ENCODE measurements at regions not wholly inside any gene's neighbourhood (a gene's known extent, or its start where the extent isn't known, plus 50 kb on each side); places are given as distances from the start of the nearest gene placed in this dataset.

DNA sequence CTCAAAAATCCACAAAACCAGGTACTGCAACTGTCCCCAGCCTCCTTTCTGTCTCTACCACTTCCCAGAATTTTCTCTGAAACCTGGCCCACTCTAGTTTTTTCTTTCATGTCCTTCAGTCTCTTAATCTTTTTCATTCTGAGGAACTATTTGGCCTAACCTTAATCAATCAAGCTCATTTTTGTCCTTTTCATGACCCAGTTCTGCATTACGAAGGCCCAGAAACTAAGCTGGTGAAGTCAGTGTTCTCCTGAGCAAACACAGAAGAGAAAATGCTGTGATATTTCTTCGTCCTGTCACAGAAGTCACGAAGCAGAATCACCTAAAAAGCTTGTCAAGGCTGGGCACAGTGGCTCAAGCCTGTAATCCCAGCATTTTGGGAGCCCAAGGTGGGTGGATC, 131.7 kb upstream of the EDNRA start:
- TF ChIP-seq POLR2A (IDR thresholded peaks at IDR 0.05), result no peak
- TF ChIP-seq, protein P1, sequence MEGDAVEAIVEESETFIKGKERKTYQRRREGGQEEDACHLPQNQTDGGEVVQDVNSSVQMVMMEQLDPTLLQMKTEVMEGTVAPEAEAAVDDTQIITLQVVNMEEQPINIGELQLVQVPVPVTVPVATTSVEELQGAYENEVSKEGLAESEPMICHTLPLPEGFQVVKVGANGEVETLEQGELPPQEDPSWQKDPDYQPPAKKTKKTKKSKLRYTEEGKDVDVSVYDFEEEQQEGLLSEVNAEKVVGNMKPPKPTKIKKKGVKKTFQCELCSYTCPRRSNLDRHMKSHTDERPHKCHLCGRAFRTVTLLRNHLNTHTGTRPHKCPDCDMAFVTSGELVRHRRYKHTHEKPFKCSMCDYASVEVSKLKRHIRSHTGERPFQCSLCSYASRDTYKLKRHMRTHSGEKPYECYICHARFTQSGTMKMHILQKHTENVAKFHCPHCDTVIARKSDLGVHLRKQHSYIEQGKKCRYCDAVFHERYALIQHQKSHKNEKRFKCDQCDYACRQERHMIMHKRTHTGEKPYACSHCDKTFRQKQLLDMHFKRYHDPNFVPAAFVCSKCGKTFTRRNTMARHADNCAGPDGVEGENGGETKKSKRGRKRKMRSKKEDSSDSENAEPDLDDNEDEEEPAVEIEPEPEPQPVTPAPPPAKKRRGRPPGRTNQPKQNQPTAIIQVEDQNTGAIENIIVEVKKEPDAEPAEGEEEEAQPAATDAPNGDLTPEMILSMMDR (IDR thresholded peaks at IDR 0.05), result no peak

Measured in Peyer's patch (tissue), 4 donors.